GM12872 (cell line): ENCODE measurements at regions not wholly inside any gene's neighbourhood (a gene's known extent, or its start where the extent isn't known, plus 50 kb on each side); places are given as distances from the start of the nearest gene placed in this dataset.

Source experiments
- TF ChIP-seq, protein P1 (sequence below): IDR thresholded peaks from 3 replicates; pipeline ENCODE4 v1.5.1; 2011; ENCODE audit warnings: low read depth, mild to moderate bottlenecking, low read length, moderate library complexity; ENCODE audit not compliant: insufficient read depth

DNA sequence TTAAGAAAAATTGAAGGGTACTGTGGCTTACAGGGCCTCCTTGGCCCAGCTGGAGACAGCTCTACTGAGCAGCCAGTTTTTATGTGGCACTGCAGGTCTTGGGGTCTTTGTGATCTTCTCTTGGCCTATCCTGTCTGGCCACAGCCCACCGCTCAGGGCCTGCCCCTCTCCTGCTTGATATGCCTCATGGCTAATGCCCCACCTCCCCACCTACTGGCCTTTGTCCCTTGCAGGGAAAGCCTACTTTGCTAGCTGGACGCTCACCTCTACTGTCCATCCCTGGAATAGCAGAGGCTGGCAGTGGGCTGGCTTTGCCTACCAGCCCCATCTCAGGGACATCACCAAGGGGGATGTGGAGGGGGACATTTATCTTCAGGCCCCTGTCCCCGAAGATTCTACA lies 134.1 kb downstream of the PJA1 start:
- TF ChIP-seq, protein P1, sequence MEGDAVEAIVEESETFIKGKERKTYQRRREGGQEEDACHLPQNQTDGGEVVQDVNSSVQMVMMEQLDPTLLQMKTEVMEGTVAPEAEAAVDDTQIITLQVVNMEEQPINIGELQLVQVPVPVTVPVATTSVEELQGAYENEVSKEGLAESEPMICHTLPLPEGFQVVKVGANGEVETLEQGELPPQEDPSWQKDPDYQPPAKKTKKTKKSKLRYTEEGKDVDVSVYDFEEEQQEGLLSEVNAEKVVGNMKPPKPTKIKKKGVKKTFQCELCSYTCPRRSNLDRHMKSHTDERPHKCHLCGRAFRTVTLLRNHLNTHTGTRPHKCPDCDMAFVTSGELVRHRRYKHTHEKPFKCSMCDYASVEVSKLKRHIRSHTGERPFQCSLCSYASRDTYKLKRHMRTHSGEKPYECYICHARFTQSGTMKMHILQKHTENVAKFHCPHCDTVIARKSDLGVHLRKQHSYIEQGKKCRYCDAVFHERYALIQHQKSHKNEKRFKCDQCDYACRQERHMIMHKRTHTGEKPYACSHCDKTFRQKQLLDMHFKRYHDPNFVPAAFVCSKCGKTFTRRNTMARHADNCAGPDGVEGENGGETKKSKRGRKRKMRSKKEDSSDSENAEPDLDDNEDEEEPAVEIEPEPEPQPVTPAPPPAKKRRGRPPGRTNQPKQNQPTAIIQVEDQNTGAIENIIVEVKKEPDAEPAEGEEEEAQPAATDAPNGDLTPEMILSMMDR: no peak

DNA sequence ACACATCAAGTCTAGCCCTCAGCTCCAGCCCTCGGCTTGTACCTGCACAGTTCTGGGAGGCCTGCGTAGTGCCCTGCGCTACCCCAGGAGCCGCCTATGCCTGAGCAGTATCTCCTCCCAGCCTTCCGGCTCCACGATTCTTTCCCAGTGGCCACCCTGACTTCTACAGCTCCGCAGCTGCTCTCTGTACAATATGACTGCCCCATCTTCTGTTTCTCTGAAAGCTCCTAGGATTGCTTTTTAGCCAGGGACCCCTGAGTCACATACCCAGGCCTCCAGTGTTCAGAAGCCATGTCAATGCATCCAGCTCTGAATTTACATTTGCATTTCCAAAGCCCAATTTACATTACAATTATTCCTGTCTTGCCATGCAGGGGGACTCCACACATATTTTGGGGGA lies 135.5 kb downstream of the PJA1 start:
- TF ChIP-seq, protein P1: no peak

DNA sequence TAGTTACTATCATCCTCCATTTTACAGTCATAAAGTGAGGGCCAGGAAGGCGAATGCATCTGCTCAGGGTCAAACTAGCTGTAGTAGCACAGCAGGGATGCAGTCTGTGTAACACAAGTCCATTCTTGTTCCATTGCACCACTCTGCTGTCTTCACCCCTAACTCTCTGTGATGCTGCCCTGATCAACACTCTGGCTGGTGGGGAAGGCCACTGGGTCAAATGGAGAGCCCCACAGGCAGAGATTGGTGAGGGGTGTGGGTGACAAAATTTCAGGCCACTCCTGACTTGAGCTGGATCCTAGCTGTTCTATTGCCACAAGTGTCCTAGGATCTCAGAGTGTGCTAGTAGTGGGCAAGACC lies 136.5 kb downstream of the PJA1 start:
- TF ChIP-seq, protein P1: no peak

DNA sequence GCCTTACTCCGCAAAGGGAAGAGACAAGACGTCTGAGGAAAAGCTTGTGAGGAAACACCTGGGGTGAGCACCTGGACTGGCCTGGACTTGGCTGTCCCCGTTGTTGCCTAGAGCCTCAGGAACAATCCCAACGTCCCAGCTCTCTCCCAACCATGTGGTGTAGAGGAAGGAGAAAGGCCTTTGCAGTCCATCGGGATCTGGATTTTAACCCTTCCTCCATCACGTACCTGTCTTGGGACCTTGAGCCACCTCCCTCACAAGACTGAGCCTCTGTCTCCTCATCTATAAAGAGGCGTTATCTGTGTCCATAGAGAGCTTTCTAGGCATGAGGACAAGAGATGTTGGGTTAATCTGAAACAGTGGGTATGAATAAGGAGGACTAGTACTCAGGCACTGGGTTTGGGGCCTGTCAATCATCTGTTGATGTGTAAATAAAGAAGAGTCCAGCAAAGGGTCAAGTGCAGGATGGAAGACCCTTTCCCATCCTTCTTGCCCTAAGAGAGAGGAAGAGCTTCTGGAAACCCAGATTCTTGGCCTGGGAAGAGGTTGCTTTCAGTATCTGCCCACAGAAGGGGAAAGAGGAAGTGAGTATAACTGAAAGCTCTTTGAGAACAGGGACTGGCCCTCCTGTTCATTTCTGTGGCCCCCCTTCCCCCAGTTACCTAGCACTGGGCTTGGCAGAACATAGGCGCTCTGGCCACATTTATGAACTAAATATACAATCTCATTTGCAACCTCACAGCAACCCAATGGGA lies 137.1 kb downstream of the PJA1 start:
- TF ChIP-seq, protein P1: no peak

DNA sequence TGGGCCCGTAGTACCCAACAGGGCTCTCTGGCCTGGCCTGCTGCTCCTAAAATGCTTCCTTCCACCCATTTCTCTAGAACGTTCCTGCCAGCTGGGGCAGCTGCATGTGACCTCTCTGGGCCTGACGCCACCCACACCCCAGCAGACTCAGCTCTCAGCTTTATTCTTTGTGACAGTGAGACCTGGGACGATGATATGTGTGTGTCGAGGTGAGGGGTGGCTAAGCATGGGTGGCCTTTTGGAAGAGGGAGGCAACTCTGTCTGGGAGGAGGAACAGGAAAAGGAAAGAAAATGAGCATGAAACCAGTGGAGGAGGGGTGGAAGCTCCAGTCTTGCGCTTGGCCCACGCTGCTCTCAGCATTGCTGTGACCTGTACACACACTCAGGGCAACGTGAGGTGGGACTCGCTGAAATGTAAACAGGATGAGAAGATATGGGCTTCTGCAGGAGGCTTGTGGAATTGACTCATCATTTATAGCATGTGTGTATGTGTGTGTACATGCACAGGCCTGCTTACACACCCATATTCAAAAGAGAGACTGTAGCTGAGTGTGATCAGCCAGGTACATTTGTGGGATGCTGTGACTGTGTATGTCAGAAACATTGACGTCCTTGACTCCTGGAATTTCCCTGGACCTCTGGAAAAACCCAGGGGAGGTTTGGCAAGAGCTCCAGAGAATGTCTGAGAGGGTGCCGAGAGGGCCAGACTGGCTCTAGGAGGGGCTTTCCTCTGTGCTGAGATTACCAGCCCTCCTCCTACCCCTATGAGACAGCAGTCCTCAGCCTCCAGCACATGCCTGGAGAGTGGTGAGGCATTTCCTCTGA lies 137.9 kb downstream of the PJA1 start:
- TF ChIP-seq, protein P1: no peak

DNA sequence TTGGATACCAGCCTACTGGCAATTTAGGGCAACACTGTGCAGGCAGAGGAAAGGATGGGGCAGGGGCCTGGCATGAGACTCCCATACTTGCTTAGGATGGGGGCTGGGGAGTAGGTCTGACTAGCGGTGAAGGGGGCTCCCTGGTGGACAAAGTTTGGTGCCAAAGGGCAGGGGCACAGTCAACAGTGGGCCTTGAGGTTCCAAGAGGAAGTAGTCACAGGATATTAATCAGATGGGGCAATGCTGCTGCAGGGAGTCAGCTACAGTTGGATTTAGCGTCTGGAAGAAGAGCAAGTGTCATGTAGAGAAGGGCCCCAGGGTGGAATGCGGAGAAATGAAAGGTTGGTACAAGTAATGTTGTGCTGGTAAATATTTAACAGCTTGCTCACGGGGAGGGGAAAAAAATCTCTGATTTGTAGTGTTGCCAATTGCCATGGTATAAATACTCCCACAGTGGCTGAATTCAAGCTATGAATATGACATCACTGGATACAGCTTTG lies 139.4 kb downstream of the PJA1 start:
- TF ChIP-seq, protein P1: no peak

DNA sequence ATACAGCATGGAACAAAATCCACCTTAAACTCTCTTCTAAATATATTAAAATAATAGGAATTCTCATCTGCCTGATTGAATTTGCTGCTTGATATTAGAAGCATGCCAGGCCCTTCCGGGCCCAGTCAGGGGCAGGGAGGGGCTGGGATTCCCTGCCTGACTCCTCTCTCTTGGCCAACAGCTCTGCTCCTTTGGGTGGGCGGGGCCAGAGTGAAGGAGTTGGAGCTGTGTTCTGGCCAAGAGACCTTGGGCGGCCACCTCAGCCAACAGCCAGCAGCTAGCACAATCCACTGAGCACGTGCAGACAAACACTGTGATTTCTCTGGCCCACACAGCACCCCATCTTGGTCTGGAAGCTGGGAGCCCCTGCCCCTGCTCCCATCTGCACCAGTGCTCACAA lies 140.3 kb downstream of the PJA1 start:
- TF ChIP-seq, protein P1: no peak
